ENCODE measurements at regions not wholly inside any gene's neighbourhood (a gene's known extent, or its start where the extent isn't known, plus 50 kb on each side); places are given as distances from the start of the nearest gene placed in this dataset.

DNA sequence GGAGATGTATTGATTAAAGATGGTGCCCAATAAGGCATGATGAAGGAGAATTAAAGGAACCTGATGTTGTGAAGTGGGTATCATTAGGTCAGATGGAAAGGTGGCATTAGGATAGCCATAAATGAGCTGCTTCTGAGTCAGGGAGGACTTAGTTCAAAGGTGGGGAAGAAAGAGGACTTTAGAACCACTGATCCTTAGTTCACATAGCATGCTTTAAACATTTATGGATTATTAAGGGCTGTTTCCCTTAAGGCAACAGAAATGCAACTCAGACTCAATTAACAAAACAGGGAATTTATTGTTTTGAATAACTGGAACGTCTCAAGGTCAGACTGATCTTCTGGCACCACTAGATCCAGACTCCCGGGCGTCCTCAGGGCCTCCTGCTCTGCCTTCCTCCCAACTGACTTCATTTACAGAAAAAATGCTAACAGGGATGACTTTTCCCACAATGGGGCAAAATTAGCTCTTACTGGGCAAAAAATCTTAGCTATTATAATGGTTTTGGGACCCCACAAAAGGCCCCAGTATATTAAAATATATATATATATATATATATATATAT is 1526.0 kb downstream of the TBC1D22A start:
- no peak for DNase-seq

DNA sequence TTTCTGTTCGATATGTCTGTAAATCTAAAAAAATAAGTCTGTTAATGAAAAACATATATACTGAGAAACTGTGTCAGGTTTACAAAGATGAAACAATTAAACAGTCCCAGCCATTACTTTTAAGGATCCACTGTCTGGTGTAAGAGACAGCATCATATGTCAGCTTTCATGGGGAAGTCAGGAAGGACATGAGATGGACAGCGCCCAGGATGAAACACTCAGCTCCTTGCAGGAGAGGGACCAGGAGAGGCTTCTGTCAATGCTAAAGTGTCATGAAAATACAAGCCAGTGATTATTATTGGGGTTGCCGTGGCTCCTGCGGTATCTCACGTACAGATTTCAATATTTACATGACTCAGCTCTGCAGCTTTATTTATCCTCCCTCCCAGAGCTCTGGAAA is 1524.6 kb downstream of the TBC1D22A start:
- no peak for DNase-seq

DNA sequence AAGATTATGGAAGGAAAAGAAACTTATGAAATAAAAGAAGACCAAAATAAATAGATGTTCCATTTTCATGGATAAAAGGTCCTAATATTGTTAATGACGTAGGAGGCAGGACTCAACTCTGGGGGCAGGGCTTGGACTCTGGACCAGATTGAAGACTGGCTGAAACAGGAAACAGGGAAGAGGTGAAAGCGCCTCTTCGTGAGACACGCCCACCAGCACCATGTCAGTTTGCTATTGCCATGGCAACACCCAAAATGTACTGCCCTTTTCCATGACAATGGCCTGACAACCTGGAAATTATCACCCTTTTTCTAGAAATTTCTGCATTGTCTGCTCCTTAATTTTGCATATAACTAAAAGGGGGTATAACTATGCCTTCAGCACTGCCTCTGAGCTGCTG is 1522.2 kb downstream of the TBC1D22A start:
- DNase-seq, result no peak

DNA sequence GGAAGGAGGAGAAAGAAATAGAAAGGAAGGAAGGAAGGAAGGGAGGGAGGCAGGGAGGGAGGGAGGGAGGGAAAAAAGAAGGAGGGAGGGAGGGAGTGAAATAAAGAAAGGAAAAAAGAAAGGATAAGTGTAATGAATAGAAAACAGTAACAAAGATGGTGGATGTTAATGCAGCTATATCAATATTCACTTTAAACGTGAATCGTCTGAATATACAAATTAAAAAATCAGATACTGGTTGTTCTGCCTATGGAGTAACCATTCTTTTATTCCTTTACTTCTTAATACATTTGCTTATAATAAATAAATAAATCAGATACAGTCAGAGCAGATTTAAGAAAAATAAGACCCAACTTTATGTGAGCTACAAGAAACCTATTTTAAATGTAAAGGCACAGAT is 1520.4 kb downstream of the TBC1D22A start:
- no peak for DNase-seq

DNA sequence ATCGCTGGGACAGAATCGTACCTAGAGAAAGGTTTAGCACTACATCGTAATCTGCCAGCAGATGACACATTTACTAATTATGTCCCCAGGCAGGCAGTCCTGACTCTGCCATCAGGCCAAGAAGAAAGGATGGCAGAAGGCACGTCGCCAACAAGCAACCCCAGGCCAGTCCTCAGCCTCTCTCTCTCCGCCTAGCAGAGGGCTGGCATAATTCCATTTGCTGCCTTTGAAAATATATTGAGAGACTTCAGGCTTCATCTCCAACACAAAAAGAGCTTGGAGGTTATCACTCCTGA is 1517.0 kb downstream of the TBC1D22A start:
- no peak for DNase-seq

DNA sequence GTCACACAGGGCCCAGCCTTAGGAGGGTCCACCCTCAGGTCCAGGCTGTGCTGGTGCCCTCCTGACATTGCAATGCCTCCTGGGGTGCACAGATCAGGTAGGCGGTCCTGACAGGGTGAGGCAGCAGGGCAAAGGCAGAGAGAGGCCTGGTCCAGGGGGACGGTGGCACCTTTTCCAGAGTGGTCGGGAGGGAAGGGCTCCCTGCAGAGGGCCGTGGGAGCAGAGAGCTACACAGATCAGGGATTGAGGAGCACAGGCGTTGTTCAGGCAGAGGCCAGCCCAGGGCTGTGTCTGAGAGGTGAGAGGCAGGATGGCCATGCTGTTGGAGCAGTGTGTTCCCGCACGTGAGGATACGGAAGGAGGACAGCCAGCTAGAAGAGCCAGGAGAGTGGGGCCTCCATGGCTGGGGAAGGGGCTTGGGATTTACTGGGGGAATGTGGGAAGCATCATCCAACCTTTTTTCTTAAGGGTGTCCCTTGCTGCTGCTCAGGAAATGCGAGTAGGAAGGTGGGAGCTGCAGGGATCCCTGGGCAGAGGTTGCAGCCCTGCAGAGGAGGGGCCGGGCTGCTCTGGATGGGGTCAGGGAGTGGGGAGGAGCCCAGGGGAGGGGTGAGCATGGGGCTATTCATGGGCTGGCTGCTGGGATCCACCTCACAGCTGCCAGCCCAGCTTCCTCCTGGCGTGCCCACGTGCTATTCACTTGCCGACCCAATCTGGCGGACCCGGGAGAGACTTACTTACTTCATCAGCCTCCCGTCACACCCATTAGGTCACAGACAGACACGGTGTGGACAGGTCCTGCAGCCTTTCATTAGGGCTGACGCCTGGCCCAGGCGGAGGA is 1516.4 kb downstream of the TBC1D22A start:
- no peak for DNase-seq

DNA sequence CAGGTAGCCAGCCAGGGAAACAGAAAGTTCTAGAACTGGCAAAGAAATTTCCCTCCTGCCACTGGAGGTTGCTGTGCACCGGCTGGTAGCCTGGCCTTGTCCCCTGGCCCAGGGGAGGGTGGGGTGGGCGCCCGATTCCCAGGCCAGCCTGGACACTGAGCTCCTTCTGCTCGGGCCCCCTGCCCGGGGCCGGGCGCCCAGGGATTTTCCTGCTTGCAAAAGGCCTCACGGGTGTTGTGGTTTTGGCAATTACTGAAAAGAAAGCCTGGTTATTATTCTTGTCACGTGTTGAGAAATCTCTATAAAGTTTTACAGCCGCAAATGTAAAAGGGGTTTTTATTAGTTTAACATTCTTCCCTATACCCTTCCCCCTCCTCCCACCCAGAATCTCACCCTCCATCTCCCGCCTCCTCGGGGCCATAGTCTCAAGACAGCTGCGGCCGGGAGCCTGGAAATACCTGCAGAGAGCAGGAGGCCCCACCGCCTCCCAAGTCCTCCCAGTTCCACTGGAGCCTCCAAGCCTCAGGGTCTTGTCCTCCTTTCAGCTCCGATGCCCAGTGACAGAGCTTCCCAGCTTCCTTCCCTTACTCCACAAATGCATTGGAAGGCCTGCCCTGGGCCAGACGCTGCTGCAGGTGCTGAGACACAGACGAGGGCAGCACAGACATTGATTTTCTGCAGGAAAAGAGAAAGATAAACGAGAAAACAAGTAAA is 1515.6 kb downstream of the TBC1D22A start:
- no peak for DNase-seq

DNA sequence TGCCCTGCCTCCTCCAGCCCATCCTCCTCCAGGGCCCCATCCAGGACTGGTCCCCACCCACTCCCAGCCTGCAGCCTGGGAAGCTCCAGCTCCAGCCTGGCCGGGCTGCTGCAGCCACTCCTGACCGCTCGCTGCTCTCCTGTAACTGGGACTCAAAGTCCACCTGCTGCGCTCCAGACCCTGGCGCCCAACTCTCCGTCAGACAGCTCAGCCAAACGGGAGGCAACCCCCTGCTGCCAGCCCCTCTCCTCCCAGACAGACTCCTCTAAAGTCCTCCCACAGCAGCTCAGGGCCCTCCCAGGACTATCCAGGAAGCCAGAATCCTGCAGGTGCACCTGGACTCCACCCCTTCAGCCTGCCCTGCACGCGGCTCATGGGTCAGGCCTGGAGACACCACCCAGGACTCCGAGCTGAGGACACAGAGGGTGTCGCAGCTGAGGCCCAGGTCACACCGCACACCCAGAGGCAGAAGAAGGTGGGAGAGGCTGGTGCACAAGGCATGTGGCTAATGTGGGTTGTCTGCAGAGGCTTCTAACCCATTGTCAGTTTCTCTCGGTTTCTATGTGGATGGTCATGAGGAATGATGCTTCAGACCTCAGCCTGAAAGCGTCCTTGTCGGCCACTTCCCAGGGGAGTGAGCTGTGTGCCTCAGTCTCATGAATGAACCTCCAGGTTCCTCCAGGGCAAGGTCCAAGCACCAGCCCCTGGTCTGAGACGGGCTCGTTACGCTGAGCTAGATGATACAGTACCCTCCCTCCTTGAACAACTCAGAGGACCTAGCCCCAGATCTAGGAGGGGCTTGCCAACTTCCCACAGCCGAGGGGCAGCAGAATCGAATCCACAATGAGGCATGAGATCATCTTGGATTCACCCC is 1514.8 kb downstream of the TBC1D22A start:
- no peak for DNase-seq

DNA sequence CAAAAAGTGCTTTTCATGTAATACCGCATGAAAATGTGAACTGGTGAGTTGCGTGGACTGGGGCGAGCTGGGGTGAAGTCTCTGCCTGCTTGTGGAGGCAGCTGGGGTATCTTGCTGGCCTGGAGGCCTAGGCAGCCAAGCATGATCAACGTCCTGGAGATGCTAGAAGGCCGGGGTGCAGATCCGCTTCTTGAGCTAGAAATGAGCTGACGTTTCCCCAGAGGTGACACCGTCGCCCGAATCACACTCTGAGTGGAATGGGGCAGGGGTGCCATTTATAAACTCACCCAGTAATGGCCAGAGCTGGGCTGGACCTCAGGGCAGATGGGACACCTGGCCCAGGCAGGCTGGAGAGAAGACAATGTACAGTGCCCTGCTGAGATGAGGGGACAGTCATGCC is 1513.0 kb downstream of the TBC1D22A start:
- no peak for DNase-seq

DNA sequence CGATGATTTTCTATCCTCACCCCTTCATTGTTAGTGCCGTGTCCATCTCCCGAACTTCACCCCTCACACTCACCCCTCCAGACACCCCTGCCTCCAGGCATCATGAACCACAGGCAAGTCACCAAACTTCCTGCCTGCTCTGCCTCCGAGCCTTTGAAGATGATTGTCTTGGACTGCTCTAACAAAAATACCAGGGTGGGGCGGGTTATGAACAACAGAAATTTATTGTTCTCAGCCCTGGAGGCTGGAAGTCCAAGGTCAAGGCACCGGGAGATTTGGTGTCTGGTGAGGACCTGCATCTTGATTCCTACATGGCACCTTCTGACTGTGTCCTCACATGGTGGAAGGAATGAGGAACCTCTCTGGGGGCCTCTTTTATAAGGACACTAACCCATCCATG is 1508.3 kb downstream of the TBC1D22A start:
- no peak for DNase-seq

DNA sequence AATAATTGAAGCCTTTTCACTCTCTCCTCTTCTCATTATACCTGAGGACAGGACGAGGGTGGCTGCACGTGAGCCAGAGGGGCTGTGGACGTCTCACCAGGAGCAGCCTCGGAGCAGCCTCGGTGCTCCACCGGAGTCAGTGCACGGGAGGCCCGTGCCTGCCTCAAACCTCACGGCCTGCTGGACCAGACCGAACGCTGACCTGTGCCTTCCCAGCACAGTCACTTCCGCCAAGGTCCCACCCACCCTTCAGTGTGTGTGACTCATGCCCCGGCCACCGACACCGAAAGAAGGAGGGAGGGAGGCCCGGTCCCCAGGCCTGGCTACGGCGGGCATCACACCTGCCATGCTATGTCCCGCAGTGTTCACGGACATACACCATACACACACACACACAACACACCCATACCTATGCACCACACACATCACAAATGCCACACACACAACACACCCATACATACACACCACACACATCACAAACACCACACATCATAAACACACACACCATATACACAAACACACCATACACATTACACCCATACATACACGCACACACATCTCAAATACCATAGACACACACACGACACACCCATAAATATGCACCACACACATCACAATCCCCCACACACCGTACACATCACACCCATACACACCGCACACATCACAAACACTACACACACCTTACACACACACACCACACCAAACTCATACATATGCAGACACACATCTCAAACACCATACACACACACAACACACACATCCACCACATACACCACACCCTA is 1506.5 kb downstream of the TBC1D22A start:
- DNase-seq, result no peak

DNA sequence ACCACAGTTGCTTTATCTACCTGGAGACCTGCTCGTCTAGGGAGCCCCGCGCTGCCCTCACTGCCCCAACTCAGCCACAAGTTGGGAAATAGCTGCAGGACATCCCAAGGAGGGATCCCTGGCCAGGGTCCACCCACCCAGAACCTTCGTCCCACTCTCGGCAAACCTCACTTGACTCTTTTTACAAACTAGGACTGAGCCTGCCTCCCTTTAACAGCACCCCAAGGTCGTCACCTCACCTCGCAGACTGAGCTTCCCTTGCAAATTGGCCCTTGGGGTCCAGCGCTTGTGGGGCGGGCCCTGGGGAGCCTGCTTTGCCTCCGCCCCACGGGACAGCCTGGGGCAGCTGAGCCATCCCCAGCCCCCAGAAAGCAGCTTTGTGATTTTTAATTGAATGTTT is 1505.8 kb downstream of the TBC1D22A start:
- DNase-seq, result no peak

DNA sequence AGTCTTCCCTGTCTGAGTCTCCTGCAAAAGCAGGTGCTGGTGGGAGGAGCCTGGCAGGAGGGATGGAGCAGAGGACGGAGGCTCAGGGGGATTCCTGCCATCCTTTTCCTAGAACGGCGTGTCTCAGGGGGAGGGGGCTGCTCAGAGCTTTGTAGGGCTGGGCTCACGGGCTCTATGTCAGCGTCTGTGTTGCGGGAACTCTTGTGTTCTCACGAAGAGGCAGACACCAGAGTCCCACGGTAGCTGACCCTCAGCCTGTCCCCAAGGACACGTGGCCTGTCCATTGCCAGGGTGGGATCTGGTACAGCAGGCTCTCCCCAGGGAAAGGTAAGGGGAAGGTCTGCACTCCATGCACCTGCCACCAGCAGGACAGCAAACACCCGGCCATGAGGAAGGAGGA is 1505.2 kb downstream of the TBC1D22A start:
- DNase-seq, result no peak

DNA sequence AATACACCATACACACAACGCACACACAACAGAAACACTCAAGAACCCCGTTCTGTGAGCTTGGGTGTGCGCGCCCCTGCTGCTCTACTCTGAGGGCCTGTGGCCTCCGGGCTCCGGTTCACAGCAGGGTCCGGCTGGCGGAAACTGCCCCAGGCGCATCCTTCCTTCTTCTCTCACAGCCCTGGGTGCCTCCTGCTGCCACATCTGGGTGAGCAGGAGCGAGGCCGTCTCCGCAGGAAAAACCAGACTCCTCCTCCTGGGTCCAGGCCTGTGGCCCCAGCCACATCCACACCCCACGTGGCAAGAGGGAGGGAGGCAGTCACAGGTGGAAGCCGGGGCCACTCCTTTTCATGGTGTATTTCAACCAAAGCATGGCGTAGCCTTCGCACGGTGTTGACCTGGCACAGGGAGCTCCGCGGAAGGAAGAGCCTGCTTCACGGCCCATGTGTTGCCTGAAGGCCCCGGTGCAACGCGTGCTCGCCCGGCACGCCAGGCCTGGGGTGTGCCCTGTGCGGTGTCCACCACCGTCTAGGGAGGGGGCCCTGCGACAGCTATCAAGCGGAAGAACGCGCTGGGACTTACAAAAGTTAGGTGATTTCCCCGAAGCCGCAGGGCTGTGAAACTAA is 1502.7 kb downstream of the TBC1D22A start:
- no peak for DNase-seq

DNA sequence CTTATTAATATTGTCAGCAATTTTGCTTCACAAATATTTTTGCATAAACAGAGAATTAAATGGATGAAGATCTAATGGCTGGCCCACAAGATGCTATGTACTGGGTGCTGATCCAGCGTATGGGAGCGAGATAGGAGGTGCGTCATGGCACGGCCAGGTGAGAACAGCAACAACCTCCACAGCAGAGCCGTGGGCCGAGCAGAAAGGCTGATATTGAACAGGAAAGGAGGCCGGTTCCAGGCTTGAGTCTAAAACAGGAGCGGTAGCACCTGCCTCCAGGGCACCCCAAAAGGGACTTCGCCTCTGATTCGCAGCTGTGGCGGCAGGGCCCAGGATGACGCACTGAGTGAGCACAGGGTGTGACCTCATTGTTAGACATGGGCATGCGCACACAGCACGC is 1502.1 kb downstream of the TBC1D22A start:
- DNase-seq, result no peak

DNA sequence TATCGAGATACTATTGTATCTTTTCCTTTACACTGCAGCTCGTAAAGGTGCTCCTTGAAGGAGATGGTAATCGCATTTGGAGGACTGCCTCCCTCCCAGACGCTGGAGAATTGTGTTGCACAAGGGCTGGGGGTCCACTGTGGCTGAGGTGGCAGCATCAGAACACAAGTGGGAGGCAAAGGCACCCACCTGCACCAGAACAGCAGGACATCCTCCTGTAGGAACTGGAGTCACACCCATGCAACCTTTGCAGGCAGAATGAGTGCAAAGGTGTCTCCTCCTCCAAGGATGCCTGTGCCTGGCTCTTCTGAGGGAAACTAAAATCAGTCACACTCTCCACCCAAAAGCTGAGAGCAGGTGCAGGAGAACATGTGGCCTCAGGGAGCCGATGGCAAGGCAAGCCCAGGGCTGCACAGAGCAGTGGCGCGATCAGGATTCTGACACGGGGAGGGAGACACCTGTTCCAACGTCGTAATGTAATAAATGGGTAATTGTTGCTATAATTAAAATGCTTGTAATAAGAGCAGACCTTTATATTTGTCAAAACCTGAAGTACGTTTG is 1501.4 kb downstream of the TBC1D22A start:
- no peak for DNase-seq

DNA sequence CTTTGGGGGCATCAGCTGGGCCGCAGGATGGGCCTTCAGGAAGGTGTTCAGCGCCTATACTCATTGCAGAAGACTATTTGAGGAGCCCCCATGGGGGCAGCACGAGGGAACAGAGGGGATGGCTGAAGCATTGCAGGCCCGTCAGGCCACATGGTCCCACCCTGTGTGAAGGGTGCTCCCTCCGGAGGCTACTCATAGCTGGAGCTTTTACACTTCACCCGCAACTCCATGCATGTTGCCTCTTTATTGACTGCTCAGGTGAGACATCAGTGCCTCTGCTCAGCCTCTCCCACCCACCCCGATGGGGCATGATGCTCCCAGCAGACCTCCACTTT is 1500.9 kb downstream of the TBC1D22A start:
- DNase-seq, result no peak

DNA sequence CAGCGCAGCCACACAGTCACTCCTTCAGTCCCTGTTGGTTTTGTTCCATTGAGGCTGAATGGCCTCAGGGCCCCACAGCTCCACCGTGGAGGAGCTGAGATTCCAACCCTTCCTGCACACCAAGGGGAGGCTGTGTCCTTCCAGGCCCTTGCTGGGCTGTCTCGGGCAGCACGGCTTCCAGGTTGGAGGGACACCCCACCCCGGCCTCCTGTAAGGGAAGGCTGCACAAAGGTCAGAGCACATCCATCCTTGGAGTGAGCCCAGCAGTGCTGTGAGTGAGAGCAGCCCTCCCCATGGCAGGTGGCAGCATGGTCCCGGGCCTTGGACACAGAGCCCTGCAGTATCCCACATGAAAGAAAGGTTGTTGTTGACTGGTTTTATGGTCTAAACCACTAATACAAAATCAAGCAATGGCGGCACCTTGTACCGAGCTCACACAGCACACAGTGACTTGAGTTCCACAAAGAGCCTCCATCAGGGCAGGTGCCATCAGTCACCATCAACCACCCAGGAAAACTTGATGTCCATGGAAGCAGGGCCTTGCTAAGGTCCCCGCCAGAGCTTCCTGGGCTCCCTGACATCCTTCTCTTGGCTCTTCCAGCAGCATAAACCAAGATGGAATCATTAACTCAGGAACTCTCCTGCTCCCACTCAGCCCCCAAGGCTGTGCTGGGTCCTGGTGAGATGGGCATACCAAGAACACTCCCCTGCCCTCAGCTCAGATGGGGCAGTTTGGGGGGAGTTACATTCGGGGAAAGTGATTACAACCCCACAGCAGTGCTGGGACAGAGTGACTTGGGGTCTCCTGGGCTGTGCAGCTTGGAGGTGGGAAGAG is 1500.4 kb downstream of the TBC1D22A start:
- no peak for DNase-seq

DNA sequence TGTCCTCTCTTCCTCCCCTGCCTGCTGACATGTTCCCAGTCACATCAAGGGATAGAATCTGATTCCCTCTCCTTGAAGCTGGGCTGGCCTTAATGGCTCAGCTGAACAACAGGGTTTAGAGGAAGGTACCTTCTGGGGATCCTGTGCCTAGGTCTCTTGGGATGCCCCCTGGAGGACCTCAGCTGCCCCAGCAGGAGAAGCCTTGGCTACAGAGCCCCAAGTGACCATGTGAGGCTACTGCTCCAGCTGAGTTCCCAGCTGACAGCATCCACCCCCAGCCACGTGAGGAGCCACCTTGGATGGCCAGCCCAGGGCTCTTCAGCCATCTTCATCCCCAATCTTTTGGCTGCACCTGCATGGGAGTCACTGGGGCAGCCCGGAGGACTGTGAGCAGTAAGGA is 1499.3 kb downstream of the TBC1D22A start:
- no peak for DNase-seq

DNA sequence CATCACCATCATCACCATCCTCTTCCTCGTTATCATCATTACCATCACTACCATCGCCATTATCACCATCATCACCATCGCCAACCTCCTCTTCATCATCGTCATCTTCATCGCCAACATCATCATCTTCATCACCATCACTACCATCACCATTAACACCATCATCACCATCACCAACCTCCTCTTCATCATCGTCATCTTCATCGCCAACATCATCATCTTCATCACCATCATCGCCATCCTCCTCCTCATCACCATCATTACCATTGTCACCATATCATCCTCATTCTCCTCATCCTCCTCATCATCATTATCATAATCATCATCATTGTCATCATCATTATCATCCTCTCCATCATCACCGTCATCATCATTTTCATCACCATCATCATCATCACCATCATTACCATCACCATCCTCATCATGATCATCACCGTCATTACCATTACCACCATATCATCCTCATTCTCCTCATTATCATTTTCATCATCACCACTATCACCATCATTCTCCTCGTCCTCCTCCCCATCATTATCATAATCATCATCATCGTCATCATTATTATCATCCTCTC is 1498.7 kb downstream of the TBC1D22A start:
- no peak for DNase-seq

Measured in hematopoietic multipotent progenitor cell treated with erythropoietin and hydrocortisone succinate and interleukin-3 and kit ligand, for 6 days (in vitro differentiated cells).